ENCODE measurements at regions not wholly inside any gene's neighbourhood (a gene's known extent, or its start where the extent isn't known, plus 50 kb on each side); places are given as distances from the start of the nearest gene placed in this dataset.
A peak's percentile ranks its signal among the peaks of the same experiment; 100 is the strongest.

GRCh38 chr22:22946131-22946530 lies 58.5 kb downstream of the IGLL5 start:
- ATAC-seq (no peak), DNase-seq (no peak)
- H3K27me3 Mint-ChIP-seq: peaks cover 2% of the 10 kb centered on the region
- H3K36me3 Mint-ChIP-seq: no peaks in the 10 kb centered on the region
- no peaks in the 10 kb centered on the region for H3K9me3 Mint-ChIP-seq (ENCODE audit: low read depth)
- H3K4me1 Mint-ChIP-seq: peaks cover 4% of the 10 kb centered on the region
- H3K27ac Mint-ChIP-seq: no peak overlapping the region
- H3K4me3 Mint-ChIP-seq: no peak overlapping the region
- CTCF ChIA-PET: interaction anchor here (2.0 kb wide), 1 partner anchor 11 kb away, joined by 6 read pairs; no protein-coding TSS in a partner anchor

- DNase-seq (peak; percentile 32), ATAC-seq (no peak)
- CTCF ChIA-PET: interaction anchor here (1.0 to 1.7 kb wide), 2 partner anchors 99 to 179 kb away, joined by 3 to 4 read pairs; no protein-coding TSS in a partner anchor
- H3K4me3 Mint-ChIP-seq: no peak overlapping the region
- H3K27me3 Mint-ChIP-seq: peaks cover 24% of the 10 kb centered on the region
- H3K9me3 Mint-ChIP-seq (ENCODE audit: low read depth): no peaks in the 10 kb centered on the region
- H3K36me3 Mint-ChIP-seq: no peaks in the 10 kb centered on the region
- H3K4me1 Mint-ChIP-seq: peaks cover 6% of the 10 kb centered on the region
- no peak overlapping the region for H3K27ac Mint-ChIP-seq
Measured at GRCh38 chr22:22948651-22949571, 61.3 kb downstream of the IGLL5 start.

- CTCF ChIA-PET: interaction anchor here (1.1 to 1.7 kb wide), 2 partner anchors 162 to 178 kb away, joined by 3 to 4 read pairs; no protein-coding TSS in a partner anchor
- Mint-ChIP-seq H3K4me1 (peaks cover 9% of the 10 kb centered on the region), H3K36me3 (no peaks in the 10 kb centered on the region), H3K9me3 (ENCODE audit: low read depth) (no peaks in the 10 kb centered on the region), H3K27ac (no peak overlapping the region), H3K27me3 (peaks cover 32% of the 10 kb centered on the region), H3K4me3 (no peak overlapping the region)
- DNase-seq (no peak), ATAC-seq (no peak)
Measured at GRCh38 chr22:22949953-22950352, 62.3 kb downstream of the IGLL5 start.

GRCh38 chr22:22951035-22951434 lies 63.4 kb downstream of the IGLL5 start:
- Mint-ChIP-seq H3K4me3 (no peak overlapping the region), H3K27ac (no peak overlapping the region), H3K27me3 (peaks cover 40% of the 10 kb centered on the region), H3K36me3 (no peaks in the 10 kb centered on the region), H3K4me1 (peaks cover 9% of the 10 kb centered on the region), H3K9me3 (ENCODE audit: low read depth) (no peaks in the 10 kb centered on the region)
- CTCF ChIA-PET: interaction anchor here (1.0 to 1.1 kb wide), 2 partner anchors 141 to 163 kb away, joined by 3 read pairs; no protein-coding TSS in a partner anchor
- DNase-seq (no peak), ATAC-seq (no peak)

GRCh38 chr22:22952531-22953280 lies 65.1 kb downstream of the IGLL5 start:
- peaks cover 39% of the 10 kb centered on the region for H3K27me3 Mint-ChIP-seq
- H3K4me1 Mint-ChIP-seq: peaks cover 4% of the 10 kb centered on the region
- H3K4me3 Mint-ChIP-seq: no peak overlapping the region
- DNase-seq (no peak), ATAC-seq (no peak)
- H3K9me3 Mint-ChIP-seq (ENCODE audit: low read depth): no peaks in the 10 kb centered on the region
- no peak overlapping the region for H3K27ac Mint-ChIP-seq
- H3K36me3 Mint-ChIP-seq: no peaks in the 10 kb centered on the region
- CTCF ChIA-PET: interaction anchor here (1.0 to 5.0 kb wide), 4 partner anchors 71 to 228 kb away, joined by 3 to 101 read pairs (median 16); no protein-coding TSS in a partner anchor

GRCh38 chr22:22953791-22954190 lies 66.2 kb downstream of the IGLL5 start:
- no peak for ATAC-seq
- peaks cover 42% of the 10 kb centered on the region for H3K27me3 Mint-ChIP-seq
- no peak for DNase-seq
- H3K4me3 Mint-ChIP-seq: no peak overlapping the region
- no peaks in the 10 kb centered on the region for H3K9me3 Mint-ChIP-seq (ENCODE audit: low read depth)
- CTCF ChIA-PET: interaction anchor here (0.9 to 5.7 kb wide), 17 partner anchors 11 to 227 kb away, joined by 3 to 101 read pairs (median 9); no protein-coding TSS in a partner anchor
- H3K27ac Mint-ChIP-seq: no peak overlapping the region
- H3K36me3 Mint-ChIP-seq: no peaks in the 10 kb centered on the region
- H3K4me1 Mint-ChIP-seq: peaks cover 4% of the 10 kb centered on the region

- H3K4me3 Mint-ChIP-seq: no peak overlapping the region
- peaks cover 45% of the 10 kb centered on the region for H3K27me3 Mint-ChIP-seq
- peaks cover 4% of the 10 kb centered on the region for H3K4me1 Mint-ChIP-seq
- no peak overlapping the region for H3K27ac Mint-ChIP-seq
- no peaks in the 10 kb centered on the region for H3K36me3 Mint-ChIP-seq
- DNase-seq (peak; percentile 56), ATAC-seq (no peak)
- CTCF ChIA-PET: interaction anchor here (1.1 to 7.3 kb wide), 21 partner anchors 10 to 335 kb away, joined by 3 to 113 read pairs (median 9); no protein-coding TSS in a partner anchor
- H3K9me3 Mint-ChIP-seq (ENCODE audit: low read depth): no peaks in the 10 kb centered on the region
Measured at GRCh38 chr22:22954656-22955055, 67.0 kb downstream of the IGLL5 start.

GRCh38 chr22:22955276-22955798 lies 67.7 kb downstream of the IGLL5 start:
- Mint-ChIP-seq H3K9me3 (ENCODE audit: low read depth) (no peaks in the 10 kb centered on the region), H3K27ac (no peak overlapping the region), H3K4me1 (peaks cover 4% of the 10 kb centered on the region), H3K27me3 (peaks cover 47% of the 10 kb centered on the region), H3K4me3 (no peak overlapping the region), H3K36me3 (no peaks in the 10 kb centered on the region)
- ATAC-seq: no peak
- DNase-seq: no peak
- CTCF ChIA-PET: interaction anchor here (0.6 to 7.3 kb wide), 29 partner anchors 8 to 335 kb away, joined by 3 to 113 read pairs (median 8); no protein-coding TSS in a partner anchor

GRCh38 chr22:22955866-22956535 lies 68.4 kb downstream of the IGLL5 start:
- CTCF ChIA-PET: interaction anchor here (0.6 to 7.3 kb wide), 37 partner anchors 9 to 410 kb away, joined by 3 to 113 read pairs (median 6); partner anchors contain the start of gene GNAZ
- Mint-ChIP-seq H3K36me3 (no peaks in the 10 kb centered on the region), H3K4me3 (no peak overlapping the region), H3K9me3 (ENCODE audit: low read depth) (no peaks in the 10 kb centered on the region), H3K27ac (no peak overlapping the region), H3K27me3 (peaks cover 53% of the 10 kb centered on the region), H3K4me1 (peaks cover 4% of the 10 kb centered on the region)
- DNase-seq: peak; percentile 79
- peak; percentile 85 for ATAC-seq

GRCh38 chr22:22957090-22957489 lies 69.5 kb downstream of the IGLL5 start:
- peaks cover 6% of the 10 kb centered on the region for H3K9me3 Mint-ChIP-seq (ENCODE audit: low read depth)
- peaks cover 4% of the 10 kb centered on the region for H3K4me1 Mint-ChIP-seq
- ATAC-seq (no peak), DNase-seq (no peak)
- H3K27ac Mint-ChIP-seq: no peak overlapping the region
- CTCF ChIA-PET: interaction anchor here (1.0 to 7.3 kb wide), 25 partner anchors 10 to 429 kb away, joined by 3 to 113 read pairs (median 6); no protein-coding TSS in a partner anchor
- H3K27me3 Mint-ChIP-seq: peaks cover 55% of the 10 kb centered on the region
- no peak overlapping the region for H3K4me3 Mint-ChIP-seq
- H3K36me3 Mint-ChIP-seq: no peaks in the 10 kb centered on the region

- CTCF ChIA-PET: interaction anchor here (0.7 to 7.3 kb wide), 26 partner anchors 16 to 848 kb away, joined by 3 to 113 read pairs (median 5); partner anchors contain the start of gene RSPH14
- Mint-ChIP-seq H3K36me3 (no peaks in the 10 kb centered on the region), H3K27me3 (peaks cover 49% of the 10 kb centered on the region), H3K4me3 (no peak overlapping the region), H3K9me3 (ENCODE audit: low read depth) (peaks cover 6% of the 10 kb centered on the region), H3K4me1 (peaks cover 4% of the 10 kb centered on the region), H3K27ac (no peak overlapping the region)
- ATAC-seq: no peak
- DNase-seq: no peak
Measured at GRCh38 chr22:22958621-22959020, 71.0 kb downstream of the IGLL5 start.

GRCh38 chr22:22959147-22959827 lies 71.7 kb downstream of the IGLL5 start:
- CTCF ChIA-PET: interaction anchor here (0.7 to 7.3 kb wide), 32 partner anchors 17 to 849 kb away, joined by 3 to 113 read pairs (median 4); partner anchors contain the start of genes GNAZ and RSPH14
- ATAC-seq: peak; percentile 60
- H3K27me3 Mint-ChIP-seq: peaks cover 48% of the 10 kb centered on the region

More at GRCh38 chr22:22959147-22959827, 71.7 kb downstream of the IGLL5 start:
- peak; percentile 78 for DNase-seq
- Mint-ChIP-seq H3K4me1 (peaks cover 2% of the 10 kb centered on the region), H3K4me3 (no peak overlapping the region), H3K36me3 (no peaks in the 10 kb centered on the region), H3K27ac (no peak overlapping the region), H3K9me3 (ENCODE audit: low read depth) (peaks cover 6% of the 10 kb centered on the region)
